ENCODE measurements at regions not wholly inside any gene's neighbourhood (a gene's known extent, or its start where the extent isn't known, plus 50 kb on each side); places are given as distances from the start of the nearest gene placed in this dataset.

- Mint-ChIP-seq H3K4me3 (no peak overlapping the region), H3K9me3 (no peaks in the 10 kb centered on the region), H3K4me1 (peaks cover 4% of the 10 kb centered on the region), H3K27ac (ENCODE audit: unreplicated experiment) (no peak overlapping the region), H3K27me3 (ENCODE audit: low read depth) (no peaks in the 10 kb centered on the region), H3K36me3 (ENCODE audit: low read depth) (no peaks in the 10 kb centered on the region)
- DNase-seq (ENCODE audit: low read depth, low spot score), result no peak
- no peak for TF ChIP-seq CTCF (conservative IDR thresholded peaks at IDR 0.05)
Observed at GRCh38 chr5:120258123-120258522, 206.0 kb upstream of the PRR16 start.

- Mint-ChIP-seq H3K27ac (ENCODE audit: unreplicated experiment) (no peak overlapping the region), H3K27me3 (ENCODE audit: low read depth) (no peaks in the 10 kb centered on the region), H3K36me3 (ENCODE audit: low read depth) (no peaks in the 10 kb centered on the region), H3K4me3 (no peak overlapping the region), H3K9me3 (no peaks in the 10 kb centered on the region), H3K4me1 (no peaks in the 10 kb centered on the region)
- DNase-seq (ENCODE audit: low read depth, low spot score), result no peak
- TF ChIP-seq CTCF (conservative IDR thresholded peaks at IDR 0.05), result no peak
Observed at GRCh38 chr5:120260651-120261050, 203.4 kb upstream of the PRR16 start.

- no peak overlapping the region for H3K4me3 Mint-ChIP-seq
- TF ChIP-seq CTCF (conservative IDR thresholded peaks at IDR 0.05), result no peak
- no peak overlapping the region for H3K27ac Mint-ChIP-seq (ENCODE audit: unreplicated experiment)
- peaks cover 4% of the 10 kb centered on the region for H3K9me3 Mint-ChIP-seq
- peaks cover 3% of the 10 kb centered on the region for H3K36me3 Mint-ChIP-seq (ENCODE audit: low read depth)
- peaks cover 3% of the 10 kb centered on the region for H3K4me1 Mint-ChIP-seq
- H3K27me3 Mint-ChIP-seq (ENCODE audit: low read depth), result no peaks in the 10 kb centered on the region
- no peak for DNase-seq (ENCODE audit: low read depth, low spot score)
Observed at GRCh38 chr5:120270498-120270897, 193.6 kb upstream of the PRR16 start.

GRCh38 chr5:120293796-120294195, 170.3 kb upstream of the PRR16 start:
- Mint-ChIP-seq H3K4me1 (no peaks in the 10 kb centered on the region), H3K27ac (ENCODE audit: unreplicated experiment) (no peak overlapping the region), H3K4me3 (no peak overlapping the region), H3K9me3 (no peaks in the 10 kb centered on the region), H3K36me3 (ENCODE audit: low read depth) (no peaks in the 10 kb centered on the region), H3K27me3 (ENCODE audit: low read depth) (no peaks in the 10 kb centered on the region)
- no peak for DNase-seq (ENCODE audit: low read depth, low spot score)
- TF ChIP-seq CTCF (conservative IDR thresholded peaks at IDR 0.05), result no peak

- no peak for TF ChIP-seq CTCF (conservative IDR thresholded peaks at IDR 0.05)
- H3K27ac Mint-ChIP-seq (ENCODE audit: unreplicated experiment), result no peak overlapping the region
- DNase-seq (ENCODE audit: low read depth, low spot score), result no peak
- H3K4me3 Mint-ChIP-seq, result no peak overlapping the region
- no peaks in the 10 kb centered on the region for H3K4me1 Mint-ChIP-seq
- H3K27me3 Mint-ChIP-seq (ENCODE audit: low read depth), result peaks cover 2% of the 10 kb centered on the region
- H3K9me3 Mint-ChIP-seq, result no peaks in the 10 kb centered on the region
- H3K36me3 Mint-ChIP-seq (ENCODE audit: low read depth), result no peaks in the 10 kb centered on the region
Observed at GRCh38 chr5:120297616-120298015, 166.5 kb upstream of the PRR16 start.

- DNase-seq (ENCODE audit: low read depth, low spot score), result no peak
- H3K27ac Mint-ChIP-seq (ENCODE audit: unreplicated experiment), result no peak overlapping the region
- no peaks in the 10 kb centered on the region for H3K9me3 Mint-ChIP-seq
- H3K4me1 Mint-ChIP-seq, result no peaks in the 10 kb centered on the region
- H3K4me3 Mint-ChIP-seq, result no peak overlapping the region
- peaks cover 2% of the 10 kb centered on the region for H3K27me3 Mint-ChIP-seq (ENCODE audit: low read depth)
- H3K36me3 Mint-ChIP-seq (ENCODE audit: low read depth), result no peaks in the 10 kb centered on the region
- no peak for TF ChIP-seq CTCF (conservative IDR thresholded peaks at IDR 0.05)
Observed at GRCh38 chr5:120298981-120299380, 165.1 kb upstream of the PRR16 start.
